HT-29 (cell line): ENCODE measurements at regions not wholly inside any gene's neighbourhood (a gene's known extent, or its start where the extent isn't known, plus 50 kb on each side); places are given as distances from the start of the nearest gene placed in this dataset.
"Not testable (repeated sequence)": the region's sequence is repeated elsewhere in the genome, so short reads cannot be mapped to it uniquely, and the experiment has no call there.

Experiments
- DNase-seq: peaks from one replicate; pipeline ENCODE4 v3.0.0-alpha.2; 2015; ENCODE audit warnings: low spot score

DNA sequence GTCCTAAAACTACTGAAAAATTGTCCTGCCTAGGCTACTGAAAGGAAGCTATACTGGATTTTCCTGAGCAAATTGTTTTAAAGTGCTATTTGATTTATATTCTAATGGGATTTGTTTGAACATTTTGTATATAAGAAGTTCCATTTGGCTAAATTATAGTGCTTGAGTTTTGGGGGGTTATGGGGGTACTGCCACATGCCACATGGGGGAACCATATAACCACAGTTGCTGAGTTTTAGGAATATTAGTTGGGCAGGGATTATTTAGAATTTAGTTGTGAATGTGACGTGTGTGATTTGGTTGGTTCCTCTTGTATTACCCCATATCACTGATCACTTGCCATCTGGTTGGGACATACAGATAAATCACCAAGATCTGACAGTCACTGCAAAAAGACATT lies 224.5 kb upstream of the TAPT1 start:
- DNase-seq: no peak

DNA sequence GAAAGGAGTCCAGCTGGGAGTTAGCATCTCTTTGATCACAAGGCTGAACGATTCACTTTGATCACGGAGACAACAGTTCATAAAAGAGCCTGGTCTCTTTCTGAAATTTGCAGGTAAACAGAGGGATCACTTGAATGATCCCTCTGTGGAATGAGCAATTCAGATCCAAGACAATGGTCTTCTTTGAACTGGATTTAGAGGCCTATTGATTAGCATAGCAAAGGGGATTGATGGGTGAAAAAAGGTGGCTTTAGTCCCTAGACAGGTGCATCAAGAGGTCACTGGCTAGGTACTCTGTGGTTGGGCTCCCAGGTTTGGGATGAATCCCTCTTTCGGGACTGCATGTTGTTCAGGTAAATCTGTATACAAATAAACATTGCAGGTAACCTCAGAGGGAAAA lies 223.8 kb upstream of the TAPT1 start:
- no peak for DNase-seq

DNA sequence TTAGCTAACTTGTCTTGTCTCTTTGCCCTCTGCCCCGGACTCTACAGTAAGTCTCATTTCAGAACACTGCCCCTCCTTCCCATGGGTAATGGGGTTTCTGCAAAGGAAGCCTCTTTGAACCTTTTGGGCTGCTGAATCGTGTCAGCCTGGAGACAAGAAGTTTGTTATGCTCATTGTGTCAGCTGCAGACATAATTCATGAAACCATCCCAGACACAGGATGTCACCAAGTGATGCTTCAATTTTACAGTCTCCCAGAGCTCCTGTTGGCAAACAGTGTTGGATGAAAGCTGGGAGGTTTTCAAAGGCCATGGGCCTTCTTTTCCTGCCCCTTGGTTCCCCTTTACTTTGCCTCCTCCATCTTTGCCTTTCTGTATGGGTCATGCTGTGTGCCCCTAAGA lies 223.1 kb upstream of the TAPT1 start:
- no peak for DNase-seq

DNA sequence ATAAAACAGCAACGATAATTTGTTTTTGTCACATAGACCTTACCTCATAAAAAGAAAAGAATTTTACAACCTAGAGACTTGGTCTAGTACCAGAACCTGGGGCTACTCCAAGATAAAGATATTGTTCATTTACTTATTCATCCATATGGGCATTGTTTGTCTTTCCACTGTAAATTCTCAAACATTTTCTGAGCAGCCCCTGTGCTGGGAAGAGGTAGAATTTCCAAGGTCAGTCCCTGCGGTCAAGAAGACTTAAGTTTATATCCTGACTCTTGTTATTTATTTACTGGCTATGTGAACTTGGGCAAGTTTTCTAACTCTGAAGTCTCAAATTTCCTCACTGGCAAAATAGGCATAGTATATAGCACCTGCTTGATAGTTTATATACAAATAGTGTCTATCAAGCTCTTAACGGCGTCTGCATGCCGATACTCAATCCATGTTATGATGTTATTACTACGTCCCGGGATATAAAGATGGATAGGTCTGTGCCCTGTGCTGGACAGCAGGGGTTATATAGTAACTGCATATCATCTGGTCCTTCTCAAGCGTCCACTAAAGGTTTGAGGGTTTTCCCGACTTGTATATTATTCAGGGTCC lies 222.1 kb upstream of the TAPT1 start:
- DNase-seq: no peak

DNA sequence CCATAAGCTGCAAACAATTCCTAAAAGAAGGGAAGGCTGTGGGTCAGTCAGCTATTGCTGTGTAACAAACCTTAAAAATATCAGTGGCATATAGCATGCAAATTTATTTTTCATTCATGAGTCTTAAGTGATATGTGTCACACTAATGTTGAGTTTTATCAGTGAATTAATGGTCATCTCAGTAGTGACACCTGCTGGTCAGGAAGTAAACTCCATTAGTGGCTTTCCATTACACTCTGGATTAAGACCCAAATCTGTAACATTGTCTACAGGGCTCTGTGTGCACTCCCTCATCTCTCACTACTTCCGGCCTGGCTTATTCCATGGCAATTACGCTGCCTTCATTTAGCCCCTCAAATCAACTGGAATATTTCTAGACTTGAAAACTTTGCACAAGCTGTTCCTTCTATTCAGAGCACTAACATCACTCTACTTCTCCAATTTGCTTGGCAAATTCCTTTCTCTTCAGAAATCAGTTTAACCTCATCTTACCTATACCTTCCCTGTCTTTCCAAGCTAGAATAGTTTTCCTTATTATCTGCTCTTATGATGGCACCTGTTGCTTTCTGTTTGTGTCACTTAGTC lies 217.3 kb upstream of the TAPT1 start:
- peak; percentile 57 for DNase-seq

DNA sequence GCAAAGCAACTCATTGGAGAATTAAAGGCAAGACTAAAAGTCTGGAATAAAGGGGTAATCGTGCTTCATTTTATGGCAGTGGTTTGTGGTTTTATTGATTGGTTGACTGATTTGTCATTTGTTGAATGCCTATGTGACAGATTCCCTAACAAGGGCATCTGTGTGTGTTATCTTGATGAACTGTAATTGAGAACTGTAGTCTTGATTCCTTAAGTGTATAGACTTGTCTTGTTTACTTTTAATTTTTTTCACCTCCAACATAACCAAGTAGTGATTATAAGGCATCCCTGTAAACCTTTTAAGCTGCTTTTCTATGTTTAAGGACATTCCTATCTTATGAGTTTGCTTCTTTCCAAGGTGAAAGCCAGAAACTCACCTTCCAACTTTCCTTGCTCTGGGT lies 216.0 kb upstream of the TAPT1 start:
- DNase-seq: peak; percentile 7

DNA sequence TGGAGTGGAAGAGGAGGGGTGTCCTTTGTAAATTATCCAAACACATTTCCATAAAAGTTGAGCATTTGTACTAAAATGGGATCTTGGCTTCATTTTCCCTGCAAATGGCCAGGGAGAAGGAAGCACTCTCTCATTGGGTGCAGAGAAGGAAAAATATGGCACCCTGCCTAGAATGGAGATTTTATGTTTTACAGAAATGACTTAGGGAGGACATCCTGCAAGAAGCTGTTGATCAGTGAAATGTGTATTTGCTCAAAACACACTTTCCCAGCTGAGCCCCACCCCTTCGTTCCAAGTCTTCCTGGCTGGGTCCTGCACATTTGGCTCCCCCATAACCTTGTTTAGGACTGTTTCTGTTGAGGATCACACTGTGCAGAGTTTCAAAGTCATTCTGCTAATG lies 213.5 kb upstream of the TAPT1 start:
- no peak for DNase-seq

DNA sequence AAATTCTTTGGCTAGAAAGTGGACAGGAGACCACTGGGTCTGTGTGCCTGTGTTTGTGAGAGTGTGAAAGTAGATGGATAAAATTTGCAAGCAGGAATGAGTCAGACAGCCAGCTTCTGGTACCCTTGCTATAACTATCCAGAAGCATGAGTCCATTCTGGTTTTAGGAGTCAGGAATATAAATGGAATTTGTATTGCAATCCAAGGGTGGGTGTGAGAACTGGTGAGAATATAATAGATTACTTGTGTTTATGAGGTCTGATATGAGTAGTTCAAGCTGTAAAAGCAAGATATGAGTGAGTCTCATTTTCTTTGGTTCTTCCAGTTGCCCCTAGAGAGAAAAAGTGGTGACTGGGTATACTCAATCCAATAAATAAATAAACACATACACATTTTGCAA lies 212.7 kb upstream of the TAPT1 start:
- DNase-seq: no peak

DNA sequence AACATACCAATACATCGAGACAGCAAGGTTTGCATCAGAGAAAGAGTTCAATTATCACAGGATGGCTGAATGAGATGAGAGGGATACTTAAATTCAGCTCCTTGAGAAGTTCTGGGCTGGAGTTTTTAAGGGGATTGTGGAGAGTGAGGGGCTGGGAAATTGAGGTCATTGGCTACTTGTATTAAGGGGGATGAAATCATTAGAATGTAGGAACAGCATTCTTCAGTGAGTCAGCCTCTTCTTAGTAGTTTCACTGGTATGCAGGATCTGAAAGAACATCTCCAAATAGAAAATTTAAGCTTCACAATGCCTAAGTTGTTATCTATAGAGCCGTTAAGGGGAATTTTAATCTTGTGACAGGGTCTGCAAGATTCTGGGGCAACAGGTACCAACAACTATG lies 211.6 kb upstream of the TAPT1 start:
- no peak for DNase-seq

DNA sequence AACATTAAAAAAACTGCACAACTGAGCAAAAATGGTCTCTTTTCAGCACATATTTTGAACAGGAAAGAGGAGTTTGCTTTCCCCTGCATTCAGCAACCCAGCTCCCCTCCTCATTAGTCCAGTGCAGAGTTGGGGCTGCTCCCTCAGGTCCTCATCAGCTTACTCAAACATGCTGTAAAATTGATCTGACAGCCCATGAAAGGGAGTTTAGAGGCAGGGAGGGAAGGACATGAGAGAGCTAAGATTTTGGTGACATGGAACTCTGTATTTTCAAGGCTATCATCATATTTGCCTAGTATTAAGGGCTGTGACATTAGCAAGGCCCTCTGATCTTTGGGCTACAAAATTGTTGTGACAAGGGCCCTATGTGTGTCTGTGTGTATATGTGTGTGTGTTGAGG lies 205.6 kb upstream of the TAPT1 start:
- no peak for DNase-seq

DNA sequence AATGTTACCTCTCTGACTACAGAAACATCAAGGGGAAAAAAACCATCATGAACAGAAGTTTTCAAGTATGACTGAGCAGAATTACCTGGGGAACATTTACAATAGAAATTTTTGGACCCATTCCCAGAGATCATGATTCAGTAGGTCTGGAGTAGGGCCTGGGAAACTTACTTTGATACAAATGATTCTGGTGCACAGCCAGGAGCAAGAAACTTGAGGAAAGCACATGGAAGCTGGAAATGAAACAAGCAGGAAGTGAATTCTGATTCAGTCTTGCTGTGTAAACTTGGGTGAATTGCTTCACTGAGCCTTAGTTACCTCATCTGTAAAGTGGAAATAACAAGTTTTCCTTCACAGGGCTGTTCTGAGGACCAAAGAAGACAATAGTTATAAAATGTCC lies 192.5 kb upstream of the TAPT1 start:
- no peak for DNase-seq

DNA sequence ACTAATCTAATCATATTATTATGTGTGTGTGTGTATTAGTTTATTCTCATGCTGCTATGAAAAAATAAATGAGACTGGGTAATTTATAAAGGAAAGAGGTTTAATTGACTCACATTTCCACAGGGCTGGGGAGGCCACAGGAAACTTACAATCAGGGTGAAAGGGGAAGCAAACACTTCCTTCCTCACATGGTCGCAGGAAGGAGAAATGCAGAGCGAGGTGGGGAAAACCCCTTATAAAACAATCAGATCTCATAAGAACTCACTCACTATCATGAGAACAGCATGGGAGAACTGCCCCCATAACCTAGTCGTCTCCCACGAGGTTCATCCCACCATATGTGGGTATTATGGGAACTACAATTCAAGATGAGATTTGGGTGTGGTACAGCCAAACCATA lies 190.9 kb upstream of the TAPT1 start:
- no peak for DNase-seq

DNA sequence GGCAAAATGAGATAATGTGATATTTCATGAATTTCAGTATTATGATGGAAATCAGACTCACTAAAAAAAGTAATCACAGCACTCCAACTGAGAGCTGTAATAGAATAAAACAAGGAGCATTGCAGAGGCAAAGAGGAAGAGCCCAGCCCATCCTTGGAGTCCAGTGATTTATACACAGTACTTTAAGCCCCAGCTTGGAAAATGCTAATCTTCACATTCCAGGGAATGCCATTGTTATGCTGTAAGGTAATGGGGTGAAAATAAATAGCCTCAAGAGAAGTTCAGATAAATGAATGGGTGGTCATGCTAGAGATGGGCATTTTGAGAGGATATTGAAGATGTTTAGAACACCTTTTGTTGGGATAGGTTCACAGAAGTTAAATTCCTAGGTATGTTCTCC lies 190.3 kb upstream of the TAPT1 start:
- DNase-seq: no peak

DNA sequence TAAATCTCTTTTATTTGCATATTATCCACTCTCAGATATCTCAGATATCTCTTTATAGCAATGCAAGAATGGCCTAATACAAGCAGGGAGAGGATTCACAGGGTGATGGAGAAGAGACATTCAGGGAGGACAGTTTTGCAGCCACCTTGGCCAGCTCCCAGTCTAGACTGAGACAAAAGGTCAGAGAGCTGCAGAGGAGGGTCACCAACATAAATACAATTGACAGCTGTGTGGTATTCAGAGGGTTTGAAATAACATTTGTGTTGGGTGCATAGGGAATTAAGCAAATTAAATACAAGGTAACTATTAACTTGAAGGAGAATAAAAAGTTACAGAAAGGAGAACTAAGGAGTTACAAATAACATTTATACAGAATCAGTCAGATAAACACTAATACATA lies 189.5 kb upstream of the TAPT1 start:
- DNase-seq: no peak

DNA sequence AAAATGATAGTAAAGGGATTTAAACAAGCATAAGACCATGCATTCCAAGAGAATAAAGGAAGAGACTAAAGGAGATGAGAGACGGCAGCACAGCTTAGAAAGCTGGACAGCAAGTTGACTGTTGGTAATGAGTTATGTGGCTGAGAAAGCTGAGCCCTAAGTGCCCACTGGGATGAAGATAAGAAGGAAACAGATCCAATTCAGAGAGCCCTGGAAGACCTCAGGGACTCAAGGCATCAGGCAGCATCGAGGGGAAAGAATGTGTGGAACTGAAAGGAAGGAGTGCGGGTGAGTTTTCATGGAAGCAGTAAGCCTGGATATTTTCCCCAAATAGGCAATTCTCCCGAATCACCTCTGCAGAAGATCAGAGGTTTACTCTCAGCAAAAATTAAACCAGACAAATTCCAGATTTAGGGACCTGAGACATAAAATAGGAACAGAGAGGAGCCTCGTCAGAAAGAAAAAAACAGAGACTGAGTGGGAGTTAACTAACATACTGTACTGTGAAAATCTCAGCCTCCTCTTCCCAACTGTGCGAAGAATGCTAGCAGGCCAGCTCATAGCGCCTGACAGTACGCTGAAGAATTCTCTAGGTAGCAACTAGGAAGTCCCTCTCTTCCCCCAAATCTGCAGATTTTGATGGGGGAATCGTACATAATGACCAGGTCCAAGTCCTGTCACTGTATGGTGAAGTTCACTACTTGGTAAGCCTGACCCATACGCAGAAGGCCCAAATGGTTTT lies 187.7 kb upstream of the TAPT1 start:
- DNase-seq: no peak

DNA sequence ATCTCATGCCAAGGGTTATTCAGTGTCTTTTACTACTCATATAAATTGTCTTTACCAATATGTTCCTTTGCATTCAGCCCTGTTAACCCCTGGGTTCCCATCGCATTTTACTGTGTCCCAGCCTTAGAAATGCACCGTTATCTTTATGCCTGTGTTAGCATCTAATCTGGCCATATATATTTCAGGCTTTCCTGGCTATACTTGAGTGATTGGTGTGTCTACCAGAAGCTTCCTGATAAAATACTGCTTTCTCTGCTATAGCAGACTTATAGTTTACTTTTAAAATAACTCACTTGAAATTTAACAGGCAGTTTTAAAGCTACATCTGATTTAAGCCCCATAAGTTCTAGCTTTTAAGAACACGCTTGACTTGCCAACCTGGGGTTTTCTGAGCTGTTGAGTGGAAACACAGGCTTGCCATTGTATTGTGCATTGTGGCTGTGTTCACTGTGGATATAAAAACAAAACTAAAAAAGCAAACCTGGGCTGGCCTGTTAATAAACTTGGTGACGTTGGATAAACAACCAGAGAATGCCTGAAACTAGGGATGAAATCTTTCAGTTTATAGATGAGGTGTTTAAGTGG lies 185.3 kb upstream of the TAPT1 start:
- DNase-seq: no peak

DNA sequence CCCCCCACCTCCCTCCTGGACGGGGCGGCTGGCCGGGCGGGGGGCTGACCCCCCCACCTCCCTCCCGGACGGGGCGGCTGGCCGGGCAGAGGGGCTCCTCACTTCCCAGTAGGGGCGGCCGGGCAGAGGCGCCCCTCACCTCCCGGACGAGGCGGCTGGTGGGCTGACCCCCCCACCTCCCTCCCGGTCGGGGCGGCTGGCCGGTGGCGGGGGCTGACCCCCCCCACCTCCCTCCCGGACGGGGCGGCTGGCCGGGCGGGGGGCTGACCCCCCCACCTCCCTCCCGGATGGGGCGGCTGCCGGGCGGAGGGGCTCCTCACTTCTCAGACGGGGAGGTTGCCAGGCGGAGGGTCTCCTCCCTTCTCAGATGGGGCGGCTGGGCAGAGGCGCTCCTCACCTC lies 166.9 kb upstream of the TAPT1 start:
- not testable (repeated sequence) for DNase-seq

DNA sequence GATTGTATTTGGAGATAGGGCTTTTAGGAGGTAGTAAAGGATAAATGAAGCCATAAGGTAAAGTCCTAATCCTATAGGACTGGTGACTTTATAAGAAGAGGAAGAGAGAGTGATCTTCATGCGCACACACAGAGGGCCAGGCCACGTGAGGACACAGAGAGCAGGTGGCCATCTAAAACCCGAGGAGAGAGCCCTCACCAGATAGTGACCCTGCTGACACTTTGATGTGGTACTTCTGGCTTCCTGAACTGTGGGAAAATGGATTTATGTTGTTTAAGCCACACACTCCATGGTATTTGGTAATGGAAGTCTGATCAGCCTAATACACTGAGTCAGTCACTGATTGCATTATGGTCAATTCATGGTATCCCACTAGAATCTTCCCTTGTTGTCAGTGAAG lies 164.9 kb upstream of the TAPT1 start:
- DNase-seq: no peak

DNA sequence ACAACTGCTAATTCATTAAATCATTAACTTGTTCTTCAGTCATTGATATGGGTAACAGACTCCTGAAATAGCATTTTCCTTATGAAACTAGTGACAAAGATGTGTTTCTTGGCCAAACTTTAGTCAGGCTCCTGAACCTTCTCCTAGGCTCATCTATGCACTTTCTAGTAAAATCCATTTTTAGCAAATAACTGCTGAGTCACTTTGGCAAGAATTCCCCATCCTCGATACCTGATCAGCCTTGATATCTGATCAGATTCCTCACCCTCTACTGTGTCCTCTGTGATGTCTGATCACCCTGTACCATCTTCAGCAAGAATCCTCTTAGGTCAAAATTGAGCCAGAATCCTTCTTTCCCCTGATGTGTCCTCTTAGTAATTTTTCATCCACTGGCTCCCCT lies 161.2 kb upstream of the TAPT1 start:
- DNase-seq: no peak

DNA sequence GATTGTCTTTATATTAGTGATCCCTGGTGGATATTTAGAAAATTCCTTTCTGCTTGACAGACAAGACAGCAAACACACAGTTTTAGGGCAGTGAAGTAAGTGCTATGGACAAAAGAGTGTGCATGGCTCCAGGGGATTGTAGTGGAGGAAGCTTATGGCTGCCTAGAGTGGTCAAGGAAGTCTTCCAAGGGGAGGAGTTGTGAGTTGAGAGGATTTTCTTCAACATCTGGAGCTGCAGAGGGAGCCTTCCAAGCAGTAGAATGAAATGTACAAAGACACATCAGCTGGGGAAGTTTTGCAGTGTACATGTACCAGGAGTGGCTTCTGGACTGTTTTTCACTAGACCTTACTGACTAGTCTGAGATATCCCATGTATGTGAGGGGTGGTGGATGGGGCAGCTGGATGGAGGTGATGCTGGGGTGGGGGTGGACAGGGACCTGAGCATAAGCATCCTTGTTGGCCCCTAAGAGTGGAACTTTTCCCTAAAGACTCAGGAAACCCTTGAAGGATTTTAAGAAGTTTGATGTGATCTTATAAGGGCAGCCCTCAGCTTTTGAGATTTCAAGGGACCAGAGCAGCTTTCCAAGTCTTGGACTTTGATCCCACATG lies 160.5 kb upstream of the TAPT1 start:
- DNase-seq: no peak

DNA sequence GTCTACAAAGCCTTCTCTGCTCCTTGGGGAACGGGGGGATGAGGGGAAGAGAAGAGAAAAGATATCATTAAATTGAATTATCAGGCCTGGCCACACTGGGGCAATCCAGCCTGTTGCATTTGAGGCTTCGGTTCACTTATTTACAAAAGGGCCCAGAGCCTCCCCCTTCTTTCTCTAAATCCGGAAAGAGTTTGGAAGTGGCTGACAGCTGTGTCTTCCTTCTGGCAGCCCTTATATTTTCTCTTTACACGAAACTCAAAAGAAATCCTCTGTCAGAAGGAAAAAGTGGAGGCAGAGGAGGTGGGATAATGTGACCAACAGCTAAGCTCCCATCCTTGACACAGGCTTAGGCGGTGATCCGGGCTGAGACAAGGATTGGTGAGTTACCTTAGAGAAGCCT lies 158.3 kb upstream of the TAPT1 start:
- no peak for DNase-seq

DNA sequence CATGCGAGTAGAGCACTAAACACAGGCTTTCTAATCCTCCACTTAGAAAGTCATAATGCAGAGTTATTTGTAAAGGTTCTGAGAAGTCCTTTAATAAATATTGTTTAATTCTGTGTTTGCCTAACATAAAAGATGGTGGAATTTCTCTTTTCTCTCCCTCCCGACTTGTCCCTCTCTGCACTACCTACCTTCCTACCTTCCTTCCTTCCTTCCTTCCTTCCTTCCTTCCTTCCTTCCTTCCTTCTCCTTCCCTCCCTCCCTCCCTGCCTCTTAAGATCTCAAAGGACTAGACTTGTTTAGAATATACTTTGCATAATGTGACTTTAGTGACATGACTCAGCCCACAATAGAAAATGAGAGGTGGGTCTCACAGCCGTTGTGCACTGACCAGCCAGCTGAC lies 156.3 kb upstream of the TAPT1 start:
- DNase-seq: no peak

DNA sequence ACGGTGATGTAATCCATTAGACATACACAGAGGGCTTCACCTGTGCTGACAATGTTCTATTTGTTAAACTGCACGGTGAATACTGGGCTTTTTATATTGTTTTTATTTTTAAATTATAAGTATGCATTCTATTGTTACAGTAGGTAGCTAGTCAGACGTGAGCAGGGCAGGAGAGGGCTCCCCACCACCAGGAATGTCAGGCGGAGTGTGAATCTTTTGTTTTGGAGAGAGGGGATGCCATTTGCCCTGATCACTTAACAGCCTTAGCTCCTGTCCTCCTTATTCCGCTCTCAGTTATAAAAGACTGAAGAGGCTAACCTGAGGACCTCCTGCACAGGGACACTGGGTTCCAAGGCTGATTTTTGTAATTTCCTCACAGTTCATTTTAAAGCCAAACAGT lies 151.6 kb upstream of the TAPT1 start:
- no peak for DNase-seq
